Liver (tissue), 8 donors: ENCODE measurements at regions not wholly inside any gene's neighbourhood (a gene's known extent, or its start where the extent isn't known, plus 50 kb on each side); places are given as distances from the start of the nearest gene placed in this dataset.

Experiments used
- DNase-seq: peaks from one replicate; pipeline ENCODE4 v3.0.0-alpha.2; 2017; ENCODE audit warnings: low spot score
- H3K27ac ChIP-seq, 2 donors: one replicate each; pipeline ENCODE4 v1.7.0; 2013; ENCODE audit warnings: inconsistent platforms in 2 of 2, low read length in 2 of 2, control low read depth in 1 of 2, low read depth in 1 of 2, mild to moderate bottlenecking in 1 of 2
- H3K27me3 ChIP-seq, 4 donors: one replicate each; pipeline versions ENCODE4 v1.6.1 to v1.7.0; 2013; ENCODE audit warnings: low read length in 3 of 4, inconsistent platforms in 1 of 4, mild to moderate bottlenecking in 1 of 4, moderate library complexity in 1 of 4; ENCODE audit not compliant: control insufficient read depth in 4 of 4, insufficient read depth in 4 of 4
- H3K36me3 ChIP-seq, 4 donors: one replicate each; pipeline versions ENCODE4 v1.6.1 to v1.7.0; 2013; ENCODE audit warnings: low read length in 3 of 4, mild to moderate bottlenecking in 3 of 4, low read depth in 1 of 4, moderate library complexity in 1 of 4; ENCODE audit not compliant: control insufficient read depth in 4 of 4, insufficient read depth in 3 of 4
- H3K4me1 ChIP-seq, 4 donors: one replicate each; pipeline versions ENCODE4 v1.6.1 to v1.7.0; 2013; ENCODE audit warnings: low read length in 3 of 4, mild to moderate bottlenecking in 3 of 4, moderate library complexity in 1 of 4; ENCODE audit not compliant: control insufficient read depth in 4 of 4, insufficient read depth in 4 of 4
- H3K4me3 ChIP-seq, 3 donors: one replicate each; pipeline versions ENCODE4 v1.6.1 to v1.7.0; 2013; ENCODE audit warnings: low read length in 3 of 3, control low read depth in 1 of 3, low read depth in 1 of 3, mild to moderate bottlenecking in 1 of 3
- H3K9ac ChIP-seq, 2 donors: one replicate each; pipeline ENCODE4 v1.7.0; 2013; ENCODE audit warnings: low read length in 2 of 2, mild to moderate bottlenecking in 2 of 2, moderate library complexity in 2 of 2, control low read depth in 1 of 2, low read depth in 1 of 2
- H3K9me3 ChIP-seq, 4 donors: one replicate each; pipeline versions ENCODE4 v1.6.1 to v1.7.0; 2013; ENCODE audit warnings: low read length in 3 of 4; ENCODE audit not compliant: control insufficient read depth in 4 of 4
- EGR1 ChIP-seq, 2 donors: IDR thresholded peaks; 2 replicates each; pipeline ENCODE4 v1.6.1; 2016 to 2018; ENCODE audit warnings: antibody characterized with exemption in 2 of 2, low read depth in 2 of 2
- FOXA1 ChIP-seq: IDR thresholded peaks from 2 replicates; pipeline ENCODE4 v1.6.1; 2016; ENCODE audit warnings: antibody characterized with exemption
- FOXA2 ChIP-seq: IDR thresholded peaks from 2 replicates; pipeline ENCODE4 v1.6.1; 2016; ENCODE audit warnings: antibody characterized with exemption
- GABPA ChIP-seq, 2 donors: IDR thresholded peaks in 1 of 2; conservative IDR thresholded peaks in 1 of 2; 2 replicates each; pipeline ENCODE4 v1.6.1; 2016; ENCODE audit warnings: antibody characterized with exemption in 2 of 2, mild to moderate bottlenecking in 1 of 2, moderate library complexity in 1 of 2
- HNF4A ChIP-seq, 2 donors: conservative IDR thresholded peaks; 2 replicates each; pipeline ENCODE4 v1.6.1; 2016; ENCODE audit warnings: antibody characterized with exemption in 2 of 2, mild to moderate bottlenecking in 2 of 2
- HNF4G ChIP-seq: IDR thresholded peaks from 2 replicates; pipeline ENCODE4 v1.6.1; 2016; ENCODE audit warnings: antibody characterized with exemption
- JUND ChIP-seq, 2 donors: IDR thresholded peaks; 2 replicates each; pipeline ENCODE4 v1.6.1; 2016; ENCODE audit warnings: antibody characterized with exemption in 2 of 2
- RAD21 ChIP-seq, 2 donors: IDR thresholded peaks; 2 replicates each; pipeline ENCODE4 v1.6.1; 2016; ENCODE audit warnings: antibody characterized with exemption in 2 of 2, mild to moderate bottlenecking in 2 of 2
- RXRA ChIP-seq, 2 donors: IDR thresholded peaks; 2 replicates each; pipeline ENCODE4 v1.6.1; 2017 to 2018; ENCODE audit warnings: antibody characterized with exemption in 2 of 2, mild to moderate bottlenecking in 1 of 2
- TAF1 ChIP-seq: conservative IDR thresholded peaks from 2 replicates; pipeline ENCODE4 v1.6.1; 2016; ENCODE audit warnings: antibody characterized with exemption, mild to moderate bottlenecking
- YY1 ChIP-seq: IDR thresholded peaks from 2 replicates; pipeline ENCODE4 v1.6.1; 2016; ENCODE audit warnings: antibody characterized with exemption, mild to moderate bottlenecking
- WGBS: extraction: QIAGEN DNeasy Blood & Tissue Kit; methylation state at CpG from one replicate; pipeline ENCODE4 v1.1.7; 2013; 5-methylcytosine and 5-hydroxymethylcytosine counted together
- TF ChIP-seq, protein P1 (sequence below): IDR thresholded peaks from 2 replicates; pipeline ENCODE4 v1.6.1; 2016; ENCODE audit warnings: antibody characterized with exemption
- TF ChIP-seq, protein P2 (sequence below): IDR thresholded peaks from 2 replicates; pipeline ENCODE4 v1.6.1; 2016; ENCODE audit warnings: antibody characterized with exemption
- TF ChIP-seq, protein P3 (sequence below): fragments of 150-350 bp; IDR thresholded peaks from 2 replicates; pipeline ENCODE4 v1.5.1; 2017; ENCODE audit warnings: improper control_type of control experiment, low read depth, low read length; ENCODE audit not compliant: missing input control
- TF ChIP-seq, protein P4 (sequence below): IDR thresholded peaks from 2 replicates; pipeline ENCODE4 v1.6.1; 2016; ENCODE audit warnings: antibody characterized with exemption, mild to moderate bottlenecking
- donor health status: healthy.
- donor health status: healthy.
- donor health status: healthy.
- donor health status: healthy.
- donor health status: healthy.

DNA sequence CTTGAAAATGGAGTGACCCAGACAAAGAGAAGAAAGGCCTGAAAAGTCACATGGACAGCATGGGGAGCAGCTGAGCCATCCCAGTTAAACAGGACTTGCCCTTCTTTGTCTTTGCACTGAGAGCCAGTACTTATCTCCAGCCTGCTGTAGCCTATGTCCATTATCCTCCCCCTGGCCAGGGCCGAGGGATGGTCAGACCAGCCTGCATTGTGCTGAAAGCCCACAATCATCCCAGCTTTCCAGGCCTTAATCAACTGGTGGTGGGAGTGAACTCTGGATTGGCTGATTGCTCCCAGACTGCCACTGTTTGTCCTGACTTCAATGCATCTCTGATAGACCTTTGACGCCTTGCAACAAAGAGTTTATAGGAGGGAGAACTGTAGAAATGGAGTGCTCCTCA, 453.1 kb downstream of the EPHA5 start:
- TF ChIP-seq, protein P1, sequence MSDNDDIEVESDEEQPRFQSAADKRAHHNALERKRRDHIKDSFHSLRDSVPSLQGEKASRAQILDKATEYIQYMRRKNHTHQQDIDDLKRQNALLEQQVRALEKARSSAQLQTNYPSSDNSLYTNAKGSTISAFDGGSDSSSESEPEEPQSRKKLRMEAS = no peak
- TF ChIP-seq GABPA (IDR thresholded peaks at IDR 0.05 in 1 of 2, conservative IDR thresholded peaks at IDR 0.05 in 1 of 2) = no peak
- no peak for TF ChIP-seq FOXA2
- no peak for TF ChIP-seq TAF1
- peaks cover 0 to 2% (median 0%) of the 10 kb centered on the region in 4 donors for H3K9me3 ChIP-seq
- no peaks in the 10 kb centered on the region for H3K27me3 ChIP-seq
- H3K9ac ChIP-seq = no peak overlapping the region
- WGBS = 50% methylated on average over 2 of the region's 2 CpGs
- H3K4me3 ChIP-seq = no peak overlapping the region
- no peak for DNase-seq
- no peaks in the 10 kb centered on the region for H3K4me1 ChIP-seq
- no peaks in the 10 kb centered on the region for H3K36me3 ChIP-seq
- H3K27ac ChIP-seq = no peak overlapping the region

DNA sequence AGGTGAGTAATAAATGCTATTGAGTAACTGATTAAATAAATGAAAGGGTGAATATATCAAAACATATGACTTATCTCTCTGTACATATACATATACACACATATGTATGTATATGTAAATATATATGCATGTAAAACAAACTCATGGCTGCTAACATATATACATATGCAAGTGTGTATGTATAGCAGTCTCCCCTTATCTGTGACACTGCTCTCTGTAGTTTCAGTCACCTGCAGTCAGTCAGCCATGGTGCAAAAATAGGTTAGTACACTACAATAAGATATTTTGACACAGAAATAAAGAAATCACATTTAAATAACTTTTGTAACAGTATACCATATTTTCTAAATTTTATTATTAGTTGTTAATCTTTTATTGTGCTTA, 467.4 kb downstream of the EPHA5 start:
- no peak for DNase-seq
- Histone ChIP-seq H3K36me3 (no peaks in the 10 kb centered on the region), H3K4me3 (no peak overlapping the region), H3K9ac (no peak overlapping the region), H3K27ac (no peak overlapping the region), H3K27me3 (no peaks in the 10 kb centered on the region), H3K9me3 (peaks cover 0 to 2% (median 0%) of the 10 kb centered on the region in 4 donors), H3K4me1 (no peaks in the 10 kb centered on the region)
- TF ChIP-seq EGR1 (IDR thresholded peaks at IDR 0.05; ENCODE audit: low read depth in 2 of 2) = no peak
- no peak for TF ChIP-seq FOXA2
- TF ChIP-seq, protein P2, sequence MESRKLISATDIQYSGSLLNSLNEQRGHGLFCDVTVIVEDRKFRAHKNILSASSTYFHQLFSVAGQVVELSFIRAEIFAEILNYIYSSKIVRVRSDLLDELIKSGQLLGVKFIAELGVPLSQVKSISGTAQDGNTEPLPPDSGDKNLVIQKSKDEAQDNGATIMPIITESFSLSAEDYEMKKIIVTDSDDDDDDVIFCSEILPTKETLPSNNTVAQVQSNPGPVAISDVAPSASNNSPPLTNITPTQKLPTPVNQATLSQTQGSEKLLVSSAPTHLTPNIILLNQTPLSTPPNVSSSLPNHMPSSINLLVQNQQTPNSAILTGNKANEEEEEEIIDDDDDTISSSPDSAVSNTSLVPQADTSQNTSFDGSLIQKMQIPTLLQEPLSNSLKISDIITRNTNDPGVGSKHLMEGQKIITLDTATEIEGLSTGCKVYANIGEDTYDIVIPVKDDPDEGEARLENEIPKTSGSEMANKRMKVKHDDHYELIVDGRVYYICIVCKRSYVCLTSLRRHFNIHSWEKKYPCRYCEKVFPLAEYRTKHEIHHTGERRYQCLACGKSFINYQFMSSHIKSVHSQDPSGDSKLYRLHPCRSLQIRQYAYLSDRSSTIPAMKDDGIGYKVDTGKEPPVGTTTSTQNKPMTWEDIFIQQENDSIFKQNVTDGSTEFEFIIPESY = no peak
- no peak for TF ChIP-seq FOXA1
- TF ChIP-seq, protein P1 = no peak
- no peak for TF ChIP-seq HNF4G
- no peak for TF ChIP-seq RAD21 (IDR thresholded peaks at IDR 0.05)

DNA sequence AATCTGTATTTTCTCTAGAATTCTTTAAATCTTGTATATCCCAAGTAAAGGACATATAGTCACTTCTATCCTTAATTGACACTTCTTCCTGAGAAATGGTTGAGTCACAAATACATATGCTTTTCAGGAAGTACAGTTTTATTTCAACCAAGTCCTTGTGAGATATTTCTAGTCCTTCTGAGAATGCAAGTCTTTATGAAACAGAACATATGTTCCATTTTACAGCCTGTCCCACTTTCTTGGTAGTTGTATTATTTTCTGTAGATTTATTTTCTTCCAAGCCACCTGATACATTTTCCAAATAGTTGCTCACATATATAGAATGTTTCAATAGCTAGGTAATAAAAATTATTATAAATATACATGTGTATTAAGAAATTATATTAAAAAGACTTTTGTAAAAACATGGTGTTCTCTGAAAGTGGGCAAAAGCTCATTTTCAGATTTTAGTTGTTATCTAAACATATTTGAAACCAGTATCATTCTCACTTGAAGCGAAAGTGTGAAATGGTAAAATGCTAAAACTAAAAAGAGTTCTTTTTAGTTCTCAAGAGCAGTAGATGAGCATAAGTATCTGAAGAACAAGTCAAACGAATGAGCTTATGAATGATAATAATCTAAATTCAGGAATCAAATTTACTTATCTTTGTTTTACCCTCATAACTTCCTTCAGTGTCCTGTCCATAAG, 468.0 kb downstream of the EPHA5 start:
- no peaks in the 10 kb centered on the region for H3K4me1 ChIP-seq
- no peaks in the 10 kb centered on the region for H3K27me3 ChIP-seq
- H3K9ac ChIP-seq = no peak overlapping the region
- H3K4me3 ChIP-seq = no peak overlapping the region
- no peak for DNase-seq
- peaks cover 0 to 2% (median 0%) of the 10 kb centered on the region in 4 donors for H3K9me3 ChIP-seq
- WGBS = 50% methylated on average over 2 of the region's 2 CpGs
- no peak for TF ChIP-seq HNF4A (conservative IDR thresholded peaks at IDR 0.05)
- TF ChIP-seq RAD21 (IDR thresholded peaks at IDR 0.05) = no peak
- no peak for TF ChIP-seq JUND (IDR thresholded peaks at IDR 0.05)
- no peak for TF ChIP-seq RXRA (IDR thresholded peaks at IDR 0.05)
- TF ChIP-seq FOXA1 = no peak
- TF ChIP-seq YY1 = no peak
- TF ChIP-seq, protein P1 = no peak
- no peak for TF ChIP-seq TAF1
- TF ChIP-seq, protein P3, sequence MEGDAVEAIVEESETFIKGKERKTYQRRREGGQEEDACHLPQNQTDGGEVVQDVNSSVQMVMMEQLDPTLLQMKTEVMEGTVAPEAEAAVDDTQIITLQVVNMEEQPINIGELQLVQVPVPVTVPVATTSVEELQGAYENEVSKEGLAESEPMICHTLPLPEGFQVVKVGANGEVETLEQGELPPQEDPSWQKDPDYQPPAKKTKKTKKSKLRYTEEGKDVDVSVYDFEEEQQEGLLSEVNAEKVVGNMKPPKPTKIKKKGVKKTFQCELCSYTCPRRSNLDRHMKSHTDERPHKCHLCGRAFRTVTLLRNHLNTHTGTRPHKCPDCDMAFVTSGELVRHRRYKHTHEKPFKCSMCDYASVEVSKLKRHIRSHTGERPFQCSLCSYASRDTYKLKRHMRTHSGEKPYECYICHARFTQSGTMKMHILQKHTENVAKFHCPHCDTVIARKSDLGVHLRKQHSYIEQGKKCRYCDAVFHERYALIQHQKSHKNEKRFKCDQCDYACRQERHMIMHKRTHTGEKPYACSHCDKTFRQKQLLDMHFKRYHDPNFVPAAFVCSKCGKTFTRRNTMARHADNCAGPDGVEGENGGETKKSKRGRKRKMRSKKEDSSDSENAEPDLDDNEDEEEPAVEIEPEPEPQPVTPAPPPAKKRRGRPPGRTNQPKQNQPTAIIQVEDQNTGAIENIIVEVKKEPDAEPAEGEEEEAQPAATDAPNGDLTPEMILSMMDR = no peak
- TF ChIP-seq, protein P4, sequence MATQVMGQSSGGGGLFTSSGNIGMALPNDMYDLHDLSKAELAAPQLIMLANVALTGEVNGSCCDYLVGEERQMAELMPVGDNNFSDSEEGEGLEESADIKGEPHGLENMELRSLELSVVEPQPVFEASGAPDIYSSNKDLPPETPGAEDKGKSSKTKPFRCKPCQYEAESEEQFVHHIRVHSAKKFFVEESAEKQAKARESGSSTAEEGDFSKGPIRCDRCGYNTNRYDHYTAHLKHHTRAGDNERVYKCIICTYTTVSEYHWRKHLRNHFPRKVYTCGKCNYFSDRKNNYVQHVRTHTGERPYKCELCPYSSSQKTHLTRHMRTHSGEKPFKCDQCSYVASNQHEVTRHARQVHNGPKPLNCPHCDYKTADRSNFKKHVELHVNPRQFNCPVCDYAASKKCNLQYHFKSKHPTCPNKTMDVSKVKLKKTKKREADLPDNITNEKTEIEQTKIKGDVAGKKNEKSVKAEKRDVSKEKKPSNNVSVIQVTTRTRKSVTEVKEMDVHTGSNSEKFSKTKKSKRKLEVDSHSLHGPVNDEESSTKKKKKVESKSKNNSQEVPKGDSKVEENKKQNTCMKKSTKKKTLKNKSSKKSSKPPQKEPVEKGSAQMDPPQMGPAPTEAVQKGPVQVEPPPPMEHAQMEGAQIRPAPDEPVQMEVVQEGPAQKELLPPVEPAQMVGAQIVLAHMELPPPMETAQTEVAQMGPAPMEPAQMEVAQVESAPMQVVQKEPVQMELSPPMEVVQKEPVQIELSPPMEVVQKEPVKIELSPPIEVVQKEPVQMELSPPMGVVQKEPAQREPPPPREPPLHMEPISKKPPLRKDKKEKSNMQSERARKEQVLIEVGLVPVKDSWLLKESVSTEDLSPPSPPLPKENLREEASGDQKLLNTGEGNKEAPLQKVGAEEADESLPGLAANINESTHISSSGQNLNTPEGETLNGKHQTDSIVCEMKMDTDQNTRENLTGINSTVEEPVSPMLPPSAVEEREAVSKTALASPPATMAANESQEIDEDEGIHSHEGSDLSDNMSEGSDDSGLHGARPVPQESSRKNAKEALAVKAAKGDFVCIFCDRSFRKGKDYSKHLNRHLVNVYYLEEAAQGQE = no peak
- TF ChIP-seq HNF4G = no peak
- no peaks in the 10 kb centered on the region for H3K36me3 ChIP-seq
- H3K27ac ChIP-seq = no peak overlapping the region
